Subcutaneous abdominal adipose tissue (tissue), 5 donors: ENCODE measurements at regions not wholly inside any gene's neighbourhood (a gene's known extent, or its start where the extent isn't known, plus 50 kb on each side); places are given as distances from the start of the nearest gene placed in this dataset.

Experiments used
- H3K27ac ChIP-seq: one replicate; pipeline ENCODE4 v1.7.0; 2013; ENCODE audit warnings: low read depth, mild to moderate bottlenecking, inconsistent platforms, low read length, moderate library complexity
- H3K27me3 ChIP-seq, 5 donors: one replicate each; pipeline ENCODE4 v1.7.0; 2013; ENCODE audit warnings: low read length in 5 of 5, inconsistent platforms in 1 of 5; ENCODE audit not compliant: control insufficient read depth in 5 of 5, insufficient read depth in 4 of 5
- H3K36me3 ChIP-seq, 5 donors: one replicate each; pipeline ENCODE4 v1.7.0; 2013; ENCODE audit warnings: low read length in 5 of 5; ENCODE audit not compliant: control insufficient read depth in 5 of 5, insufficient read depth in 5 of 5
- H3K4me1 ChIP-seq, 5 donors: one replicate each; pipeline ENCODE4 v1.7.0; 2013; ENCODE audit warnings: low read length in 5 of 5, mild to moderate bottlenecking in 3 of 5, moderate library complexity in 1 of 5; ENCODE audit not compliant: control insufficient read depth in 5 of 5, insufficient read depth in 5 of 5
- H3K4me3 ChIP-seq, 5 donors: one replicate each; pipeline ENCODE4 v1.7.0; 2013; ENCODE audit warnings: low read length in 5 of 5, low read depth in 1 of 5
- H3K9ac ChIP-seq, 5 donors: one replicate each; pipeline ENCODE4 v1.7.0; 2013; ENCODE audit warnings: low read length in 5 of 5, mild to moderate bottlenecking in 4 of 5, moderate library complexity in 3 of 5
- H3K9me3 ChIP-seq, 5 donors: one replicate each; pipeline ENCODE4 v1.7.0; 2013; ENCODE audit warnings: low read length in 5 of 5; ENCODE audit not compliant: control insufficient read depth in 5 of 5
- donor health status: healthy.
- donor health status: healthy.
- donor health status: healthy.
- donor health status: healthy.
- donor health status: healthy.

GRCh38 chr20:48267860-48268633 lies 482.8 kb upstream of the SULF2 start:
- no peak overlapping the region for H3K9ac ChIP-seq
- no peak overlapping the region for H3K4me3 ChIP-seq
- no peak overlapping the region for H3K27ac ChIP-seq
- H3K9me3 ChIP-seq, result peaks cover 0 to 4% (median 0%) of the 10 kb centered on the region in 5 donors
- no peaks in the 10 kb centered on the region for H3K4me1 ChIP-seq
- H3K27me3 ChIP-seq, result peaks cover 0 to 12% (median 0%) of the 10 kb centered on the region in 5 donors
- no peaks in the 10 kb centered on the region for H3K36me3 ChIP-seq

GRCh38 chr20:48266571-48266970 lies 481.3 kb upstream of the SULF2 start:
- H3K36me3 ChIP-seq, result no peaks in the 10 kb centered on the region
- no peak overlapping the region for H3K4me3 ChIP-seq
- H3K9ac ChIP-seq, result no peak overlapping the region
- H3K4me1 ChIP-seq, result no peaks in the 10 kb centered on the region
- H3K9me3 ChIP-seq, result peaks cover 0 to 4% (median 0%) of the 10 kb centered on the region in 5 donors
- H3K27ac ChIP-seq, result no peak overlapping the region
- H3K27me3 ChIP-seq, result peaks cover 0 to 6% (median 4%) of the 10 kb centered on the region in 5 donors

GRCh38 chr20:48265791-48266190 lies 480.5 kb upstream of the SULF2 start:
- no peaks in the 10 kb centered on the region for H3K4me1 ChIP-seq
- no peak overlapping the region for H3K4me3 ChIP-seq
- no peak overlapping the region for H3K27ac ChIP-seq
- H3K27me3 ChIP-seq, result peaks cover 0 to 6% (median 3%) of the 10 kb centered on the region in 5 donors
- no peaks in the 10 kb centered on the region for H3K36me3 ChIP-seq
- H3K9me3 ChIP-seq, result peaks cover 0 to 4% (median 0%) of the 10 kb centered on the region in 5 donors
- H3K9ac ChIP-seq, result no peak overlapping the region

GRCh38 chr20:48262955-48263354 lies 477.7 kb upstream of the SULF2 start:
- Histone ChIP-seq H3K4me1 (no peaks in the 10 kb centered on the region), H3K36me3 (no peaks in the 10 kb centered on the region), H3K4me3 (no peak overlapping the region)

GRCh38 chr20:48262466-48262865 lies 477.2 kb upstream of the SULF2 start:
- Histone ChIP-seq H3K27me3 (peaks cover 0 to 13% (median 7%) of the 10 kb centered on the region in 5 donors), H3K9me3 (peaks cover 0 to 2% (median 0%) of the 10 kb centered on the region in 5 donors), H3K36me3 (no peaks in the 10 kb centered on the region), H3K4me1 (no peaks in the 10 kb centered on the region), H3K27ac (no peak overlapping the region), H3K4me3 (no peak overlapping the region), H3K9ac (no peak overlapping the region)

More at GRCh38 chr20:48262955-48263354, 477.7 kb upstream of the SULF2 start:
- Histone ChIP-seq H3K27me3 (peaks cover 0 to 16% (median 7%) of the 10 kb centered on the region in 5 donors), H3K9ac (no peak overlapping the region), H3K9me3 (peaks cover 0 to 4% (median 0%) of the 10 kb centered on the region in 5 donors), H3K27ac (no peak overlapping the region)

- Histone ChIP-seq H3K27ac (no peak overlapping the region), H3K4me1 (no peaks in the 10 kb centered on the region), H3K9me3 (peaks cover 0 to 11% (median 6%) of the 10 kb centered on the region in 5 donors), H3K27me3 (peaks cover 0 to 13% (median 7%) of the 10 kb centered on the region in 5 donors), H3K36me3 (no peaks in the 10 kb centered on the region), H3K4me3 (no peak overlapping the region), H3K9ac (no peak overlapping the region)
Observed at GRCh38 chr20:48261398-48261910, 476.2 kb upstream of the SULF2 start.

GRCh38 chr20:48260129-48260756 lies 475.0 kb upstream of the SULF2 start:
- Histone ChIP-seq H3K27ac (no peak overlapping the region), H3K36me3 (no peaks in the 10 kb centered on the region), H3K4me3 (no peak overlapping the region), H3K27me3 (peaks cover 0 to 13% (median 7%) of the 10 kb centered on the region in 5 donors), H3K9ac (no peak overlapping the region), H3K4me1 (no peaks in the 10 kb centered on the region), H3K9me3 (peaks cover 0 to 18% (median 8%) of the 10 kb centered on the region in 5 donors)

GRCh38 chr20:48259456-48259855 lies 474.2 kb upstream of the SULF2 start:
- peaks cover 0 to 18% (median 8%) of the 10 kb centered on the region in 5 donors for H3K9me3 ChIP-seq
- peaks cover 0 to 13% (median 7%) of the 10 kb centered on the region in 5 donors for H3K27me3 ChIP-seq
- no peak overlapping the region for H3K27ac ChIP-seq

GRCh38 chr20:48257833-48258232 lies 472.6 kb upstream of the SULF2 start:
- H3K9me3 ChIP-seq, result peaks cover 0 to 18% (median 8%) of the 10 kb centered on the region in 5 donors
- H3K9ac ChIP-seq, result no peak overlapping the region
- H3K27me3 ChIP-seq, result peaks cover 0 to 13% (median 7%) of the 10 kb centered on the region in 5 donors
- no peak overlapping the region for H3K27ac ChIP-seq
- no peaks in the 10 kb centered on the region for H3K4me1 ChIP-seq
- no peak overlapping the region for H3K4me3 ChIP-seq
- no peaks in the 10 kb centered on the region for H3K36me3 ChIP-seq

More at GRCh38 chr20:48259456-48259855, 474.2 kb upstream of the SULF2 start:
- H3K4me3 ChIP-seq, result no peak overlapping the region
- H3K4me1 ChIP-seq, result no peaks in the 10 kb centered on the region
- no peak overlapping the region for H3K9ac ChIP-seq
- no peaks in the 10 kb centered on the region for H3K36me3 ChIP-seq

GRCh38 chr20:48247961-48248360 lies 462.7 kb upstream of the SULF2 start:
- Histone ChIP-seq H3K4me3 (no peak overlapping the region), H3K27me3 (peaks cover 0 to 14% (median 0%) of the 10 kb centered on the region in 5 donors), H3K4me1 (peaks cover 0 to 8% (median 3%) of the 10 kb centered on the region in 5 donors), H3K27ac (no peak overlapping the region), H3K9ac (no peak overlapping the region), H3K36me3 (no peaks in the 10 kb centered on the region), H3K9me3 (no peaks in the 10 kb centered on the region)
